HuH-7.5 (cell line): ENCODE measurements at regions not wholly inside any gene's neighbourhood (a gene's known extent, or its start where the extent isn't known, plus 50 kb on each side); places are given as distances from the start of the nearest gene placed in this dataset.

Experiments used
- DNase-seq: peaks from one replicate; pipeline ENCODE4 v3.0.0; 2011; ENCODE audit warnings: low spot score

GRCh38 chr4:62344915-62345314, 1144.8 kb downstream of the ADGRL3 start:
- DNase-seq: no peak

DNA sequence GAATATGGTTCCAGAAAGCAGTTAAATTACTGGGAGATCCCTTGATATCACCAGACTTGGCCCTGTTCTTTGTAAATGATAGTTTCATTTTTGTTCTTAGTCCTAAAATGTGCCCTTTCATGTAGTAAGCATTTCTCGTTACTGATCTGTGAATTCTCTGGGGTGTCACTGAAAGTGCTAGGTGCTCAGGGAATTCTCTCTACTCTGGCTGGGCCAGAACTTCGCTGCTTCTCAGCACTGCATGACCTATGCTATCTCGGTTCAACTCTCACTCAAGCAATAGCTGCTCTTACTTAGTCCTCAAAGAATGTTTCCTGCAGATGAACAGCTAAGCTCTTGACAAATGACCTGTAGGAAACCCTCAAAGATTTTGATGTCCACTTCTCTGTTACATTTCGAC, 1144.3 kb downstream of the ADGRL3 start:
- no peak for DNase-seq

- no peak for DNase-seq
Measured at GRCh38 chr4:62342346-62342745, 1142.2 kb downstream of the ADGRL3 start.

DNA sequence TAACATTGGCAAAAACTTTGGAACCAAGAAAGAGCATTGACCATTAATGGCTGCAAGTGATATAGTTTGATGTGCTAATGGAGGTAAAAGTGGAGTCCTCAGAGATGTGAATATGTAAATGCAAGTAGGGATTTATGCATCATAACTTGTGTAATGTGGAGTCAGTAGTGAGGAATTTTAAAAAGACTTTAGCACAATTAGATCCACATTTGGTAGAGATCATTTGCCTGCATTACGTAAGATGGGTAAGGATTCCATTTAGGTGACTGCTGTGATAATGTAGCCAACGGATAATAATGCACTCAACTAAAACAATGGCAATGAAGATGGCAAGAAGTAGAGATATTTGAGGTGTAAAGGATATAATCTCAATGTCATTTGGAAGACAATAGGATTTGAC, 1128.4 kb downstream of the ADGRL3 start:
- no peak for DNase-seq

DNA sequence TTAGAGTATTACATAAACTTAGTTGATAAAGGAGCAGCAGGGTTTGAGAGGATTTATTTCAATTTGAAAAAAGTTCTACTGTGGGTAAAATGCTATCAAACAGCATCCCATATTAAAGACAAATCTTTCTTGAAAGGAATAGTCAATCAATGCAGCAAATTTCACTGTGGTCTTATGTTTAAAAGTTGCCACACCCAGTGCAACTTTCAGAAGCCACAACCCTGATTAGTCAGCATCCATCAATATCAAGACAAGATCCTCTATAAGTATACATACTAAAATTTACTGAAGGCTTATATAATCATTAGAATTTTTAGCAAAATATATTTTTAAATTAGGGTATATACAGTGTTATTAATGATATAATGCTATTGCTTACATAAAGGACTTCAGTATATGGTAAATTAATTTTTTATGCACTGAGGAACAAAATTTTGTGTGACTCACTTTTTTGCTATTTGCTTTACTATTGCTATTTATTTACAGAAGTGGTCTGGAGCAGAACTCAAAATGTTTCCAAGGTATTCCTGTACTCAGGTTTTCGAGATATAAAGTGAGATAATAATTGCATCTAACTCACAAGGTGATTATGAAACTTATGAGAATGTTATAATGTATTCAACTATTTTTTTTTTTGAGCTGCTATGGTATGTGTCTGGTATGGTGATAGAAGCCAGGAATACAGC, 1127.6 kb downstream of the ADGRL3 start:
- DNase-seq: no peak

DNA sequence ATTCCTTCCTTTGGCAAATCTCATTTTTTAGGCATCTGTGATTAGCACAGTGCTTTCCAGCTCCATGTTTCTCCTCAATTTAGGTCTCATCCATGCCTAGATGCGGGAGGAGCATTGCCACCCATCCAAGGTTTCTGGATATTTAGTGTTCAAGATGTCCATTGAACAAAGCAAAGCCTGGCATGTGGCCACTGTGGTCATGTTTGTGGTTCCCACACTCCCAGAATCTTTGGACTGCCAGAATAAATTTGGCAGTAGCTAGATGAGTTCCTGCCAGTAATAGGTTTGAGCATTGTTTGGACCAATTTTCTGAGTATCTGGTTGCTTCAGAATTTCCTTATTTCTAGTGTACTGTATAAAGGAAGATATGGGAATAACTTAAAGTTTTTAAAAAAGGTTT, 1124.1 kb downstream of the ADGRL3 start:
- DNase-seq: no peak

GRCh38 chr4:62320612-62321011, 1120.5 kb downstream of the ADGRL3 start:
- no peak for DNase-seq

GRCh38 chr4:62302710-62303109, 1102.6 kb downstream of the ADGRL3 start:
- no peak for DNase-seq

DNA sequence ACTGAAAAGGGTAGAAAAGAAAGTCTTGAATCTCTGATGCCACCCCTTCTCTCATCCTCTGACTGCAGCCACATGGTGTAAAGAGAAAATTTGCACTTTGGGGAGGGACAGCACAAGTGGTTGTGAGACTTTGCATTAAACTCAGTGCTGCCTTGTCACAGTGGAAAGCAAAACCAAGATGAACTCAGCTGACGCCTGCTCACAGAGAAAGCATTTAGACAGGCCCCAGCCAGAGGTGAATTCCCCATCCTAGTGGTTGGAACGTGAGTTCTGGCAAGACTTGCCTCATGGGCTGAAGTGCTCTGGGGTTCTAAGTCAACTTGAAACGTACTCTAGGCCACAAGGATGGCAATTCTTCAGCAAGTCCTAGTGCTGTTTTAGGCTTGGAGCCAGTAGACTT, 1101.4 kb downstream of the ADGRL3 start:
- no peak for DNase-seq

GRCh38 chr4:62293551-62293950, 1093.4 kb downstream of the ADGRL3 start:
- DNase-seq: no peak

DNA sequence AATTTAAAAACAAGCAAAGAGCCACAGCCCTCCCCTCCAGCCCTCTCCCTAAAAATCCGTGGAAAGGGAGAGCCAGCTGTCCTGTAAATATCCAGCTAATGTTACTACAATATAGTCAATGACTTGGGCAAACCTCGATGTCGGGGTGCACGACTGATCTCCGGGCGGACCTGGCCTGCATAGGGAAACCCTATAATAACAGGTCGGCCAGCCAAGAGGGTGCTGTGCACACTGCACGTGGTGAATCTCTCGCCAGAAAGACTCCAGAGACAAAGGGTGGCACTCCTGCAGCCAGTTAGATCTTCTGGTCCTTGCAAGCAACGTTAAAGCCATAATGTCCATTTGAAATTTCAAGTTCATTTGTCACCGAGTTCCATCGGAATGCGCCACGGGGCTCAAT, 1092.8 kb downstream of the ADGRL3 start:
- DNase-seq: no peak

DNA sequence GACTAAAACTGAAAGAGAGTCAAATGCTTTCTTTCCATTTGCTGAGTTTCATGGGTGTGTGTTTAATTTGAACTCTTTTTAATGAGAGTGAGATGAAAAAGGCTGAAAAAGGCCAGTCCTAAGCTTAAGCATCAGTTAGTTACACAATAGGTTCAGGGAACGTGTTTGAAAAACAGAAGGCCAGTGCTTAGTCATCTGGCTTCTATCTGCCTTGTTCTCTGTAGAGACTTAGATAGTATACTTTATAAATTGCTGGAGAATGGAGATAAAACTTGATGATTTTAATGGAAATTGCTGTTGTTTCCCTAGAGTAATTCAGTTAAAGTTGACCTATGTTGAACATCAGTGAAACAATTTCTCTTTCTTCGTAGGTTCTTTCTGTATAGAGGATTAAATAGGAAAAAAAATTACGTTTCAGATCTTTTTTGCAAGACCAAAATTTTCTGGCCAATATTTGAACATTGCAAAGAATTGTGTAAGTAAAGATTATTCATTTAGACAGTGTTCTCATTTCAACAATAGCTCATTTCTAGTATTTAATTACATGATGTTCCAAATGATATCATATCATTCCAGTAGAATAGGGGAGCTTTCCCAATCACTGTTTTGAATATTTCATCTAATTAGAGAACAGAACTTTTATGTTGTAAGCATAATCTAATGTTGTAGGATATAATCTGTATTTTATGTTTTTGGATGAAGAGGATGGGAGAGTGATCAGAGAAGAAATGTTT, 1088.8 kb downstream of the ADGRL3 start:
- DNase-seq: no peak

DNA sequence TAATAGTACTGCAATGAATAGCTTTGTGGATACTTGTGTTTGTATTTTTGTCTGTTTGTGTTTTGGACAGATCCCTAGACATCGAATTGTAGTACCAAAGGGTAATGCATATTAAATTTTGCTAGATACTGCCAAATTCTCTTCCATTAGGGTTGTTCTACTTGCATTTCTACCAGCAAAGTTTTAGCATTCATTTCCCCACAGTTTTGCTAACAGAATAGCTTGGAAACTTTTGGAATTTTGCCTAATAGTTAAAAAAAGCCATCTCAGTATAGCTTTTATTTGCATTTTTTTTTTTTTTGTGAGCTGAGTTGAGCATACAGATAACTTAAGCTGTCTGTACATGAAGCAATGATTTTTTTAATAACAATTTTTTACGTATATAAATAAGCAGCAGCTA, 1084.9 kb downstream of the ADGRL3 start:
- no peak for DNase-seq

DNA sequence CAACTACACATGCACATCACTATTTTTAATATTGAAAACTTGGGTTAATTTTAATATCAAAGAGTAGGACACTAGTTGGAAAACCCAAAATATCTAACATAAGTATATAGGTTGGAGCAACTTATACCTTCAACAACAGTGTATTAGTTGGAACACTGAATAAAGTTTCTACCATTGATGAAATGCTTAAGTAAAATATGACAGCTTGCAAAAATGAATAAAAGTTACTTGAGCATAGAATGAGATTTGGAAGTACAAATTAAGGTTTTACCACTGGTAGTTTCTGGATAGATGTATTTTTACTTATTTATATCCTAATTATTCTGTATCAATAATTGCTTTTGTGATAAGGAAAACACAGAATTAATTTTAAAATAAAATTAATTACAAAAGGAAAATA, 1079.6 kb downstream of the ADGRL3 start:
- DNase-seq: no peak

DNA sequence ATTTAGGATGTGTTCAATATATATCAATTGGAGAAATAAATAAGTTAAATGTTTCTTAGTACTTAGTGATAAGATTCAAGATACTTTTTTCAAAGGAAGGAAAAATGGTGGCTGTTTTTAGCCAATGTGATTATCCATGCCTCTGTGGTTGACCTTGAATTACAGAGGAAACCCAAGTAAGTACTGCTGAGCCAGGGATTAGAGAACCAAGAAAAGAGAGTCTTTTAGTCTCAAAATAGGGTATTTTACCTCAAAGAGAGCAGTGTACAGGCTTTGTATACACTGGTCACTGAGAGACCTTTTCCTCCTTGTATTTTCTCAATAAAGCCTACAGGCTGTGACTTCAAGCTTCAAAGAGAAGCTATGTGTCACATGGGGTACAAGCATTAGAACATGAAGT, 1075.3 kb downstream of the ADGRL3 start:
- DNase-seq: no peak

GRCh38 chr4:62274782-62275181, 1074.7 kb downstream of the ADGRL3 start:
- no peak for DNase-seq

DNA sequence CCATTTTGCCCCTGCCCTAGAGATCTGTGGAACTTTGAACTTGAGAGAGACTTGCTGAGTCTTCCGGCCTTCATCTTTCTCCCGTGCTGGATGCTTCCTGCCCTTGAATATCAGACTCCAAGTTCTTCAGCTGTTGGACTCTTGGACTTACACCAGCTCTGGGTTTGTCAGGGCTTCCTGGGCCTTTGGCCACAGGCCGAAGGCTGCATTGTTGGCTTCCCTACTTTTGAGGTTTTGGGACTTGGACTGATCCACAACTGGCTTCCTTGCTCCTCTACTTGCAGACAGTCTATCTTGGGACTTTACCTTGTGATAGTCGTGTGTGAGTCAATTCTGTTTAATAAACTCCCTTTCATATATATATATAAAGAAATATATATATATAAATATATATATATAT, 1071.0 kb downstream of the ADGRL3 start:
- no peak for DNase-seq

DNA sequence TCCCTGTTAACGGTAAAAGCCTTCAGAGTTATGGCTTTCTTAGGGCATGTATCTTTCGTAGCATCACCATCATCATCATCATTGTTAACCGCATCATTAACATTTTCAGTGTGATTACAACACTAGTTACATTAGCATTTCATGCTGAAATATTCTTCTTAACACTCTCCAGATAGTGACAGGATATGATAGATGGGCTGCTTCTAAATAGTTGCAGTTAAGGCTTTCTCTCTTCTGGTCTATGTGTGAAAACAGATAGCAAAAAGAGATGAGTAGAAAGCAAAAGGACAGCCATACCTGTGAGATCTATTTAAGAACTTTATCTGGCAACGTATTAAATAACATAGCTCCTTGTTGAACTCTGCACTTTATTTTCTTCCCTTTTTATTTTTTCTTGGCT, 1069.8 kb downstream of the ADGRL3 start:
- no peak for DNase-seq

- no peak for DNase-seq
Measured at GRCh38 chr4:62263454-62263853, 1063.3 kb downstream of the ADGRL3 start.

- DNase-seq: no peak
Measured at GRCh38 chr4:62262676-62263075, 1062.5 kb downstream of the ADGRL3 start.

DNA sequence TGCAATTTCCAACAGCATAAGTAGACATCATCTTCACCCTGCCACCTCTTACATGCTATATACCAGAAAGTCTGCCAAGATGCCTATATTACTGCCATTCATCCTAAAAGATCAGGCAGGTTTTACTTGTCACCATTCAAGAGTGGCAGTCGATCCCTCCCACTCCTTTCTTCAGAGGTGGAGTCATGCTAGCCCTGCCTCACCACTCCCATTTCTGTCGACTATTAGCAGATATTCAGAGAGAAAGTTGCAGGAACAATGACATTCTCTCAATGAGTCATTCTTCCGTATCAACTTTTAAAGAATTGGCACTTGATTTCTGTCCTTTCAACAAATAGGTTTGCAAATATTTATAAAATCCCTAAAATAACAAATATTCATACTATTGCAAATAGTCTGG, 1060.1 kb downstream of the ADGRL3 start:
- DNase-seq: no peak

- no peak for DNase-seq
Measured at GRCh38 chr4:62256479-62256878, 1056.4 kb downstream of the ADGRL3 start.

DNA sequence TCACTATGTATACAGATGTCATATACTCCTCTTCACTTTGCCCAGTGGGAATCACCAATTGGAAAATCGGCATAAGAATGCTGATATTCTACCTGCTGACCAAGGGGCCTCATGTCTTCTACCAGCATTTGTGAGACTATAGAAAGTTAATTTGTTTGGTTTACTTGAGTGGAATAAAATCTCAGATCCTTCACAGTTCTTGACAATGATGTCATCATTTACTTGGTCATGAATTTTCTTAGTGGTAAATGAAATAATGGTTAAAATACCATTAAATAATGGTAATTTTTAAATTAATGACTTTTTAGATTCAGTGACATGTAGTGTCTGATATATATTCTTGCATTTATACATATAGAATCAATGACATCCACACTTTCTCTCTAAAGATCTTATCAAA, 1052.6 kb downstream of the ADGRL3 start:
- DNase-seq: no peak

- DNase-seq: no peak
Measured at GRCh38 chr4:62250100-62250499, 1050.0 kb downstream of the ADGRL3 start.
